ENCODE measurements at regions not wholly inside any gene's neighbourhood (a gene's known extent, or its start where the extent isn't known, plus 50 kb on each side); places are given as distances from the start of the nearest gene placed in this dataset.

DNA sequence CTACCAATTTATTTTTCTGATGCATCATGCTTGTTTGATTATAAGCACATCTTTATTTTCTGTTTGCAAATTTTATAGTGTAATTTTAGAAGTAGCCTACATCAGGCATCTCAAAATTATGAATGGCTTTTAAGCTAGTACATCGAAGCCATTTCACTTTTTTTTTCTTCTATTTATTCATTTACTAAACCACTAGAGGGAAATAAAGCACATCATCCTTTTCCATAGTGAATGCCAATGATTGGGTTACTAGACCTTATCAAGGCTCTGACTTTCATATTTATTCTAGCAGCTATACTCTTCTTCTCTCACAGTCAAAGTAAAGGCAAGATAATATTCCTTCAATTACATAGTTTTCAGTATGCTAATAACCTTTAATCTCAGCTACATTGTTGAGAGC is 736.4 kb upstream of the LRFN5 start:
- H3K4me3 Mint-ChIP-seq (ENCODE audit: unreplicated experiment) = no peak overlapping the region
- TF ChIP-seq, protein P1, sequence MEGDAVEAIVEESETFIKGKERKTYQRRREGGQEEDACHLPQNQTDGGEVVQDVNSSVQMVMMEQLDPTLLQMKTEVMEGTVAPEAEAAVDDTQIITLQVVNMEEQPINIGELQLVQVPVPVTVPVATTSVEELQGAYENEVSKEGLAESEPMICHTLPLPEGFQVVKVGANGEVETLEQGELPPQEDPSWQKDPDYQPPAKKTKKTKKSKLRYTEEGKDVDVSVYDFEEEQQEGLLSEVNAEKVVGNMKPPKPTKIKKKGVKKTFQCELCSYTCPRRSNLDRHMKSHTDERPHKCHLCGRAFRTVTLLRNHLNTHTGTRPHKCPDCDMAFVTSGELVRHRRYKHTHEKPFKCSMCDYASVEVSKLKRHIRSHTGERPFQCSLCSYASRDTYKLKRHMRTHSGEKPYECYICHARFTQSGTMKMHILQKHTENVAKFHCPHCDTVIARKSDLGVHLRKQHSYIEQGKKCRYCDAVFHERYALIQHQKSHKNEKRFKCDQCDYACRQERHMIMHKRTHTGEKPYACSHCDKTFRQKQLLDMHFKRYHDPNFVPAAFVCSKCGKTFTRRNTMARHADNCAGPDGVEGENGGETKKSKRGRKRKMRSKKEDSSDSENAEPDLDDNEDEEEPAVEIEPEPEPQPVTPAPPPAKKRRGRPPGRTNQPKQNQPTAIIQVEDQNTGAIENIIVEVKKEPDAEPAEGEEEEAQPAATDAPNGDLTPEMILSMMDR (IDR thresholded peaks at IDR 0.05; ENCODE audit: partially characterized antibody, unreplicated experiment) = no peak
- no peaks in the 10 kb centered on the region for H3K27me3 Mint-ChIP-seq (ENCODE audit: unreplicated experiment)
- no peak overlapping the region for H3K27ac Mint-ChIP-seq (ENCODE audit: unreplicated experiment)
- no peaks in the 10 kb centered on the region for H3K36me3 Mint-ChIP-seq (ENCODE audit: unreplicated experiment)
- no peak for DNase-seq
- no peaks in the 10 kb centered on the region for H3K4me1 Mint-ChIP-seq (ENCODE audit: low read depth, unreplicated experiment)
- peaks cover 2% of the 10 kb centered on the region for H3K9me3 Mint-ChIP-seq (ENCODE audit: unreplicated experiment)

DNA sequence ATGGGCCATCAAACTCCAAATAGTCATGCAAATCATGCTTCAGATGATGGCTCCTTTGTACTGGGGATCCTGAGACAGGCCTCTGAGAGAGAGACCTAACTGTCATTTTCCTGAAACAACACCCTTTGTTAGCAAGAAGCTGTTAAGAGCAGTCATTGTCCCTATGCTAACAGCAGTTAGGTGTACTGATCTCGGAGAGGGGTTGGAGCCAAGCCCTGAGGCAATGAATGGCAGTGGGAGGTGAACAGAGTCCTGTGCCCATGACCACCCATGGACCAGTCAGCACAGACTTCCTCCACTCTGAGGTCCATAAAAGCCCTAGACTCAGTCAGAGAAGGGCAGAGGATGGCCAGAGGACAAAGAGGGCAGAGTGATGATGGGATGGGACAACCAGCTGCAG is 747.6 kb upstream of the LRFN5 start:
- Mint-ChIP-seq H3K4me3 (ENCODE audit: unreplicated experiment) (no peak overlapping the region), H3K4me1 (ENCODE audit: low read depth, unreplicated experiment) (no peaks in the 10 kb centered on the region), H3K9me3 (ENCODE audit: unreplicated experiment) (no peaks in the 10 kb centered on the region), H3K27ac (ENCODE audit: unreplicated experiment) (no peak overlapping the region), H3K27me3 (ENCODE audit: unreplicated experiment) (no peaks in the 10 kb centered on the region), H3K36me3 (ENCODE audit: unreplicated experiment) (peaks cover 5% of the 10 kb centered on the region)
- DNase-seq = no peak
- TF ChIP-seq, protein P1 (IDR thresholded peaks at IDR 0.05; ENCODE audit: partially characterized antibody, unreplicated experiment) = no peak

DNA sequence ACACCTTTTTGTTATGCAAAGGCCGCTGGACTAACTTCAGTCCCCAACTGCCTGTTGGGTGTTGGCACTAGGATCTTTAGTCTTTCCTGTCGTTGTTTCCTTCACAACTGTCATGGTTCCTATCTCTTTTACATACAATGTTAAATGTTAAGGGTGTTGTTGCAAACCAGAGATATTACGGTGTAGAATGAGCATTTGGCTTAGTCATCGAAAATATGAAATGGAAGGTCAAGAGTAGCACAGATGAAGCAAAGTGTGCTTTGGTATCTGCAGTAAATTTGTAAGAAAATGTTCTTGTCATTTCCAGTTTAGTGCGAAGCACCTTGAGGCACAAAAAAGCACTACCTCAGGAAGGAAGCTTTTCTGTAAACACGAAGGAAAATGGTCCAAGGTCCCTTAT is 751.3 kb upstream of the LRFN5 start:
- TF ChIP-seq, protein P1 (IDR thresholded peaks at IDR 0.05; ENCODE audit: partially characterized antibody, unreplicated experiment) = no peak
- no peak for DNase-seq
- Mint-ChIP-seq H3K4me3 (ENCODE audit: unreplicated experiment) (no peak overlapping the region), H3K27me3 (ENCODE audit: unreplicated experiment) (no peaks in the 10 kb centered on the region), H3K9me3 (ENCODE audit: unreplicated experiment) (no peaks in the 10 kb centered on the region), H3K4me1 (ENCODE audit: low read depth, unreplicated experiment) (peaks cover 6% of the 10 kb centered on the region), H3K36me3 (ENCODE audit: unreplicated experiment) (no peaks in the 10 kb centered on the region), H3K27ac (ENCODE audit: unreplicated experiment) (no peak overlapping the region)

DNA sequence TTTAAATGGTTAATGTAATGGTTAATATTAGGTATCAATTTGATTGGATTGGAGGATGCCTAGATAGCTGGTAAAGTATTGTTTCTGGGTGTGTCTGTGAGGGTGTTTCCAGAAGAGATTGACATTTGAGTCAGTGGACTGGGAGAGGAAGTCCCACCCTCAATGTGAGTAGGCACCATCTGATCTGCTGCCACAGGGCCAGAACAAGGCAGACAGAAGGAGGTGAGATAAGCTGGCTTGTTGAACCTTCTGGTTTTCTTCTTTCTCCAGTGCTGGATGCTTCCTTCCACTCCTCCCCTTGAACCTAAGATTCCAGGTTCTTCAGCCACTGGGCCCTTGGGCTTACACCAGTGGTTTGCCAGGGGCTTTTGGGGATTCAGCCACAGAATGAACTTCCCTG is 756.5 kb upstream of the LRFN5 start:
- H3K4me3 Mint-ChIP-seq (ENCODE audit: unreplicated experiment) = peak overlapping the region; percentile 36
- peak overlapping the region; percentile 89 for H3K27ac Mint-ChIP-seq (ENCODE audit: unreplicated experiment)
- H3K4me1 Mint-ChIP-seq (ENCODE audit: low read depth, unreplicated experiment) = peaks cover 30% of the 10 kb centered on the region
- peaks cover 2% of the 10 kb centered on the region for H3K9me3 Mint-ChIP-seq (ENCODE audit: unreplicated experiment)
- peak; percentile 17 for DNase-seq
- TF ChIP-seq, protein P1 (IDR thresholded peaks at IDR 0.05; ENCODE audit: partially characterized antibody, unreplicated experiment) = no peak
- H3K36me3 Mint-ChIP-seq (ENCODE audit: unreplicated experiment) = no peaks in the 10 kb centered on the region
- peaks cover 1% of the 10 kb centered on the region for H3K27me3 Mint-ChIP-seq (ENCODE audit: unreplicated experiment)

DNA sequence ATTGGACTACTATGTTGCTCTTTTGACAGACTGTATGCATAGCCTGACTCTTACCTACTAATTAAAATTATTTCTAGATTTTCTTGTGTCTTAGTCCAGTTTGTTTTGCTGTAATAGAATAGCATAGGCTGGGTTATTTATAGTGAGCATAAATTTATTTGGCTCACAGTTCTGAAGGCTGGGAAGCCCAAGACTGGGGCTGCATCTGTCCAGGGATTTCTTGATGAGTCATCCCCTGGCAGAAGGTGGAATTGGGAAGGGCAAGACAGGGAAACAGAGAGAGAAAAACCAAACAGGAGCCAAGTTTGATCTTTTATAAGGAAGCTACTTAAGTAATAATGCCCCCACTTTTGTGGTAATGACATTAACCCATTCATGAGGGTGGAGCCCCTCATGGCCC is 759.2 kb upstream of the LRFN5 start:
- H3K36me3 Mint-ChIP-seq (ENCODE audit: unreplicated experiment) = no peaks in the 10 kb centered on the region
- peaks cover 2% of the 10 kb centered on the region for H3K9me3 Mint-ChIP-seq (ENCODE audit: unreplicated experiment)
- peaks cover 1% of the 10 kb centered on the region for H3K27me3 Mint-ChIP-seq (ENCODE audit: unreplicated experiment)
- H3K4me3 Mint-ChIP-seq (ENCODE audit: unreplicated experiment) = peak overlapping the region; percentile 55
- peak; percentile 29 for DNase-seq
- peak overlapping the region; percentile 94 for H3K27ac Mint-ChIP-seq (ENCODE audit: unreplicated experiment)
- TF ChIP-seq, protein P1 (IDR thresholded peaks at IDR 0.05; ENCODE audit: partially characterized antibody, unreplicated experiment) = no peak
- peaks cover 30% of the 10 kb centered on the region for H3K4me1 Mint-ChIP-seq (ENCODE audit: low read depth, unreplicated experiment)

All from glutamatergic neuron (in vitro differentiated cells).